ENCODE measurements at regions not wholly inside any gene's neighbourhood (a gene's known extent, or its start where the extent isn't known, plus 50 kb on each side); places are given as distances from the start of the nearest gene placed in this dataset.

DNA sequence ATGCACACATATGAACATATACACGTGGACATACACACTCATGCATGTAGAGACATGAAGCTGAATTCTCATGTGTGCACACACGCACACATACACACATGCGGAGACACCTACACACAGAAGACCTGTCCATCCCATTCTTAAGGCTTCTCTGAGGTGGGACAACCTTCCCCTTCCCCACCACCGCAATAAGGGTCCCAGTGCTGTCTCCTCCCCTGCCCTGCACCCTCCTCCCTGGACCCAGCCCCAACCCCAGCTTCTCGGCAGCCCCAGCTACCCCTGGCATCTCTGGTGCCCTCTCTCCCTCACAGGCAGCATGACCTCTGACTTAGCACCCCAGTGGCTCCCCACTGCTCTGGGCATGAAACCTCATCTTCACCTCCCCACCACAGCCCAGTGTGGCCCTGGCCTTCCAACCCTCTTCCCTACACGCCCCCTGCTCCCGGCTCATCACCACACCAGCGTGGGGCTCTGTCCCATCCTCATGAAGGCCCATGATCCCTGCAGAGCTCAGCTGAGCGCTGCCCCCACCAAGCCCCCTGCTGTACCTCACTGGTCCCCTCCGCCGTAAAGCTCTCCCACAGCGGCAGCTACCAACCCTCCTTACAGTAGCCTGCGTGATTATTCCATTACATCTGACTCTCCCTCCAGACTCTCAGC, 204.1 kb upstream of the ZNF536 start:
- ChIA-PET CTCF (no interaction called here), POLR2A (ENCODE audit: unreplicated experiment) (no interaction called here)
- Histone ChIP-seq H3K27me3 (ENCODE audit: insufficient read depth, low read depth) (peaks cover 54% of the 10 kb centered on the region), H3K4me2 (no peak overlapping the region), H3F3A (ENCODE audit: insufficient read depth, low read depth) (no peaks in the 10 kb centered on the region), H3K9me2 (ENCODE audit: insufficient read depth) (no peaks in the 10 kb centered on the region), H4K20me1 (ENCODE audit: insufficient read depth) (no peaks in the 10 kb centered on the region), H3K27ac (no peak overlapping the region), H3K9me3 (ENCODE audit: insufficient read depth, low read depth) (no peaks in the 10 kb centered on the region), H2AFZ (no peak overlapping the region), H3K4me1 (replicated peaks; ENCODE audit: insufficient read depth) (no peaks in the 10 kb centered on the region), H3K36me3 (ENCODE audit: low read depth) (no peaks in the 10 kb centered on the region), H3K79me2 (ENCODE audit: low read depth) (no peaks in the 10 kb centered on the region), H3K4me3 (no peak overlapping the region)
- BruUV-seq (replicated peaks): no TSS peak
- DNase-seq: no peak
- TF ChIP-seq CTCF (conservative IDR thresholded peaks at IDR 0.05) (no peak), EZH2 (IDR thresholded peaks at IDR 0.05; ENCODE audit: low read depth) (no peak)
- intact Hi-C loops (cut with micrococcal nuclease; ENCODE audit: unreplicated experiment): no loop called here

DNA sequence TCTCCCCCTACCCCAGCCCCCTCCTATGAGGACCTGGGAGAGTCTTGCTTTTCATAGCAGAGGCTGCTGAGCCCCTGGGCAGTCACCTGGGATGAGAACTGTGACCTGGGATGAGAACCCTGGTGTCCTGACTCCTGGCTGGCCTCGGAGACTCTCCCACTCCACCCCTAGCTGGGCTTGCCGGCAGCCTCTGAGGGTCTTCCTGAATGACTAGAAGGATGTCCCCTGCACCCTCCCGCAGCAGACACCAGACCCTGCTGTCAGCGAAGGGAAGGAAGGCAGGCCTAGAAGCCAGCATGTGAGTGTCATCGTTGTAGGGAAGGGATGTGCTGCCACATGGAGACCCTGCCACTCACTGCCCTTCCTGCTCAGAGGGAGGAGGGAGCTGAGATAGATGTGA, 203.4 kb upstream of the ZNF536 start:
- H2AFZ ChIP-seq: no peak overlapping the region
- peaks cover 60% of the 10 kb centered on the region for H3K27me3 ChIP-seq (ENCODE audit: insufficient read depth, low read depth)
- POLR2A ChIA-PET (ENCODE audit: unreplicated experiment): no interaction called here
- H3K79me2 ChIP-seq (ENCODE audit: low read depth): no peaks in the 10 kb centered on the region
- H3K36me3 ChIP-seq (ENCODE audit: low read depth): no peaks in the 10 kb centered on the region
- intact Hi-C loops (cut with micrococcal nuclease; ENCODE audit: unreplicated experiment): no loop called here
- H3K9me3 ChIP-seq (ENCODE audit: insufficient read depth, low read depth): no peaks in the 10 kb centered on the region
- no peak overlapping the region for H3K4me3 ChIP-seq
- H3K27ac ChIP-seq: no peak overlapping the region
- H3K4me2 ChIP-seq: no peak overlapping the region
- no peaks in the 10 kb centered on the region for H3K9me2 ChIP-seq (ENCODE audit: insufficient read depth)
- no TSS peak for BruUV-seq (replicated peaks)
- no peak for DNase-seq
- CTCF ChIA-PET: no interaction called here
- H3K4me1 ChIP-seq (replicated peaks; ENCODE audit: insufficient read depth): no peaks in the 10 kb centered on the region
- TF ChIP-seq EZH2 (IDR thresholded peaks at IDR 0.05; ENCODE audit: low read depth): no peak
- no peak for TF ChIP-seq CTCF (conservative IDR thresholded peaks at IDR 0.05)
- H3F3A ChIP-seq (ENCODE audit: insufficient read depth, low read depth): no peaks in the 10 kb centered on the region
- H4K20me1 ChIP-seq (ENCODE audit: insufficient read depth): no peaks in the 10 kb centered on the region

DNA sequence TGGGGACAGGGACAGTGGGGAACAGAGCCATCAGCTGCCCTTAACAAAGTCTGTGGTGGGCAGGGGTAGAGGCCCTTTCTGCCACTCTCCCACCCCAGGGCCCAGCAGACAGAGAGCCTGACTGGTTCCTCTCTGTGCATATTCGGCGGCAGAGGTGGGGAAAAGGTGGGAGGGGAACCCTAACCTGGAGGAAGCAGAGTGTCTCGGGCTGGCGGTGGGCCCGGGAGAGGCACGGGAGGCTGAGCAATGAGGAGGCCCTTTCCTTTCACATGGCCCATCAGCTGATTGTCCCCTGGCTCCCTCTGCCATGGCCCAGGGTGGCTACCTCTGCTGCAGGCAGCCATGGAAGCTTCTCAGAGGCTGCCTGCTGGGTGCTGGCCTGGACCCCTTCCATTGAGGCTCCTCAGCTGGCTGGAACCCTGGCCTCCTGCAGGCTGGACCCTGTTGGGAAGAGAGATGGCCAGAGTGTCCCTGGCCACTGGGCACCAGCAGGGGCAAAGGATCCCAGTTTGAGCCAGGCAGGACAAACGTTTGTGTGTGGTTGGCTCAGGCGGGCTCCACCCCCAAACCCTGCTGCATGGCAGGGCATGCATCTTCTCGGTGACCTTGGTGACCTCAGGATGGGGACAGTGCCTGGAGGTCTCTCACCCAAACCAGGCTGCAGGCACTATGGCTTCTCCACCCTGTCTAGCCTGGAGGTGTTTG, 202.8 kb upstream of the ZNF536 start:
- CTCF ChIA-PET: no interaction called here
- Histone ChIP-seq H3K9me3 (ENCODE audit: insufficient read depth, low read depth) (no peaks in the 10 kb centered on the region), H4K20me1 (ENCODE audit: insufficient read depth) (no peaks in the 10 kb centered on the region), H3K4me3 (no peak overlapping the region), H3K27me3 (ENCODE audit: insufficient read depth, low read depth) (peaks cover 60% of the 10 kb centered on the region), H3K27ac (no peak overlapping the region), H3K36me3 (ENCODE audit: low read depth) (no peaks in the 10 kb centered on the region), H2AFZ (no peak overlapping the region), H3K79me2 (ENCODE audit: low read depth) (no peaks in the 10 kb centered on the region), H3K9me2 (ENCODE audit: insufficient read depth) (no peaks in the 10 kb centered on the region), H3K4me2 (no peak overlapping the region), H3K4me1 (replicated peaks; ENCODE audit: insufficient read depth) (no peaks in the 10 kb centered on the region), H3F3A (ENCODE audit: insufficient read depth, low read depth) (no peaks in the 10 kb centered on the region)
- DNase-seq: no peak
- intact Hi-C loops (cut with micrococcal nuclease; ENCODE audit: unreplicated experiment): no loop called here
- POLR2A ChIA-PET (ENCODE audit: unreplicated experiment): no interaction called here
- TF ChIP-seq EZH2 (IDR thresholded peaks at IDR 0.05; ENCODE audit: low read depth): no peak
- no peak for TF ChIP-seq CTCF (conservative IDR thresholded peaks at IDR 0.05)
- no TSS peak for BruUV-seq (replicated peaks)
